Common myeloid progenitor, CD34-positive (primary cell): ENCODE measurements at regions not wholly inside any gene's neighbourhood (a gene's known extent, or its start where the extent isn't known, plus 50 kb on each side); places are given as distances from the start of the nearest gene placed in this dataset.
A peak's percentile ranks its signal among the peaks of the same experiment; 100 is the strongest.

Source experiments
- CTCF ChIA-PET: fragments of 350-600 bp; sonication (Branson Sonifier 250); formaldehyde crosslinking; loops from one replicate; lab custom pipeline; 2021; ENCODE audit warnings: antibody characterized with exemption; lab: Charles Lee
- POLR2A ChIA-PET: fragments of 350-600 bp; sonication (Branson Sonifier 250); formaldehyde crosslinking; loops from one replicate; lab custom pipeline; 2021; ENCODE audit warnings: antibody characterized with exemption; lab: Charles Lee
- DNase-seq, 3 donors: peaks; one replicate each; pipeline versions ENCODE4 v3.0.0 to v3.0.0-alpha.2; 2013
- H3K27ac ChIP-seq, 2 experiments: 1 replicate in 1 of 2; 2 replicates in 1 of 2; pipeline ENCODE4 v1.7.0; 2013; ENCODE audit warnings: inconsistent platforms in 2 of 2, low read length in 2 of 2, mild to moderate bottlenecking in 2 of 2, low read depth in 1 of 2, moderate library complexity in 1 of 2; ENCODE audit not compliant: severe bottlenecking in 2 of 2, insufficient read depth in 1 of 2, poor library complexity in 1 of 2
- H3K27me3 ChIP-seq, 5 experiments: replicated peaks in 2 of 5; 1 replicate in 3 of 5; 2 replicates in 2 of 5; pipeline versions ENCODE4 v1.6.1 to v1.7.0; 2013; ENCODE audit warnings: low read length in 4 of 5, mild to moderate bottlenecking in 2 of 5, moderate library complexity in 2 of 5, inconsistent platforms in 1 of 5; ENCODE audit not compliant: insufficient read depth in 5 of 5, control insufficient read depth in 4 of 5
- H3K36me3 ChIP-seq, 4 experiments: 1 replicate in 2 of 4; 2 replicates in 2 of 4; pipeline versions ENCODE4 v1.6.1 to v1.7.0; 2013; ENCODE audit warnings: low read length in 3 of 4, control low read depth in 1 of 4, mild to moderate bottlenecking in 1 of 4; ENCODE audit not compliant: control insufficient read depth in 4 of 4, insufficient read depth in 4 of 4
- H3K4me1 ChIP-seq, 4 experiments: 1 replicate in 3 of 4; 2 replicates in 1 of 4; pipeline versions ENCODE4 v1.6.1 to v1.7.1; 2013; ENCODE audit warnings: low read length in 3 of 4, mild to moderate bottlenecking in 3 of 4, control low read depth in 1 of 4, inconsistent platforms in 1 of 4, moderate library complexity in 1 of 4; ENCODE audit not compliant: control insufficient read depth in 4 of 4, insufficient read depth in 4 of 4; ENCODE audit errors: control extremely low read depth in 1 of 4
- H3K4me3 ChIP-seq, 7 experiments: 1 replicate in 4 of 7; 2 replicates in 3 of 7; pipeline versions ENCODE4 v1.5.1 to v1.7.0; 2013; ENCODE audit warnings: mild to moderate bottlenecking in 7 of 7, low read length in 6 of 7, moderate library complexity in 6 of 7, inconsistent platforms in 2 of 7, low read depth in 2 of 7, control low read depth in 1 of 7; ENCODE audit not compliant: insufficient read depth in 4 of 7, control insufficient read depth in 1 of 7; ENCODE audit errors: extremely low read depth in 1 of 7
- H3K9me3 ChIP-seq, 5 experiments: 1 replicate in 4 of 5; 2 replicates in 1 of 5; pipeline versions ENCODE4 v1.6.1 to v1.7.1; 2013; ENCODE audit warnings: low read length in 4 of 5, mild to moderate bottlenecking in 2 of 5, inconsistent platforms in 1 of 5, low read depth in 1 of 5, moderate library complexity in 1 of 5; ENCODE audit not compliant: control insufficient read depth in 4 of 5, insufficient read depth in 2 of 5; ENCODE audit errors: control extremely low read depth in 1 of 5
- WGBS: methylation state at CpG from one replicate; pipeline ENCODE4 v1.1.5; 2013; ENCODE audit not compliant: insufficient coverage; 5-methylcytosine and 5-hydroxymethylcytosine counted together

DNA sequence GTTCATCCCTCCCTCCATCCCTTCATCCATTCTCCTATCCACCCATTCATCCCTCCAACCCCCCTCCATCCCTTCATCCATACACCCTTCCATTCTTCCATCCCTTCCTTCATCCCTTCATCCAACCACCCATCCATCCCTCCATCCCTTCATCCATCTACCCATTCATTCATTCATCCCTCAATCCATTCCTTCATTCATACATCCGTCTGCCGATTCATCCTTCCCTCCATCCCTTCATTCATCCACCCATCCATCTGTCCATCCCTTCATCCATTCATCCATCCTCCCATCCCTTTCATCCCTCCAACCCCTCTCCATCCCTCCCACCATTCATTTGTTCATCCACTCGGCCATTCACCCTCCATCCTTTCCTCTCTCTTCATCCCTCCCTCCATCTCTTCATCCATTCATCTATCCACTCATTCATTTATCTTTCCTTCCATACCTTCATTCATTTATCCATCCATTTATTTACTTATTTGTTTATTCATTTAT is 95.7 kb downstream of the FOXL1 start:
- Histone ChIP-seq H3K4me1 (no peaks in the 10 kb centered on the region), H3K36me3 (no peaks in the 10 kb centered on the region), H3K27me3 (peaks cover 0 to 41% (median 2%) of the 10 kb centered on the region in 5 experiments), H3K27ac (no peak overlapping the region), H3K4me3 (no peak overlapping the region), H3K9me3 (peaks cover 0 to 5% (median 0%) of the 10 kb centered on the region in 5 experiments)
- POLR2A ChIA-PET: no interaction called here
- DNase-seq: no peak
- CTCF ChIA-PET: no interaction called here
- WGBS: 76% methylated on average over 3 of the region's 3 CpGs

DNA sequence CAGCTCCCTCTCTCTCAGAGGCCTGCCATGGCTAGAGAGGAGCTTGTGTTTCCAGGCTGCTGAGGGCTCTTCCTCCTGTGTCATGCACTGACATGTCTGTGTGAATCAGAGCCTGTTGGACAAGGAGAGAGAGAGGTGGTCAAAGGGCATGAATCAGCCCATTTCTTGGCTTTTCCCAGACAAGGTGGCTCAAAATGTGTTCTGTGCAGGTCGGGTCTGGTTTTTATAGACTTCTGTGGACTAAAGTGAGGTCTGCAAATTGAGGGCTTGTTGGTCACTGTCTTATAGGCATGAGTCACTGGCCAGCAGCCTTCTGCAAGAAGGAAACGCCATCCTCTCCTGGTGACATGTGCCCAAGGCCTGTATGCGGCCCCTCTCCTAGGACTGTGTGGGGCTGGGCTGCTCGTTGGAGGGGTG is 97.9 kb downstream of the FOXL1 start:
- Histone ChIP-seq H3K27me3 (peaks cover 0 to 38% (median 3%) of the 10 kb centered on the region in 5 experiments), H3K27ac (no peak overlapping the region), H3K4me1 (peaks cover 0 to 1% (median 0%) of the 10 kb centered on the region in 4 experiments), H3K9me3 (peaks cover 0 to 7% (median 6%) of the 10 kb centered on the region in 5 experiments), H3K4me3 (no peak overlapping the region), H3K36me3 (no peaks in the 10 kb centered on the region)
- CTCF ChIA-PET: no interaction called here
- DNase-seq: no peak
- 96% methylated on average over 4 of the region's 4 CpGs for WGBS
- POLR2A ChIA-PET: no interaction called here

DNA sequence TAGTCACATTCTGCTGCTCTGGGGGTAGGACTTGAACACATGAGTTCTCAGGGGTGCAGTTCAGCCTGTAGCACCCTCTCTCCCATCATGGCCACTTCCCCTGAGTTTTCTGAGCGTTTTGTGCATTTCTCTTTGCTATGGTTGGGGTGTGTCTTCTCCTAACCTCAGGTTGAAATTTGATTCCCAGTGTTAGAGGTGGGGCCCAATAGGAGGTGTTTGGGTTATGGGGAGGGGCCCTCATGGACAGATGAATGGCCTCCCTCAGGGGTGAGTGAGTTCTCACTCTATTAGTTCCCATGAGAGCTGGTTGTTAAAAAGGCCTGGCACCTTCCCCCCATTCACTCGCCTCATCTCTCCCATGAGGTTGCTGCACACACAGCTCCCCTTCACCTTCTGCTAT is 101.1 kb downstream of the FOXL1 start:
- Histone ChIP-seq H3K27ac (no peak overlapping the region), H3K27me3 (peaks cover 0 to 37% (median 4%) of the 10 kb centered on the region in 5 experiments), H3K36me3 (no peaks in the 10 kb centered on the region), H3K9me3 (peaks cover 0 to 6% (median 3%) of the 10 kb centered on the region in 5 experiments), H3K4me1 (peaks cover 0 to 1% (median 0%) of the 10 kb centered on the region in 4 experiments), H3K4me3 (no peak overlapping the region)
- ChIA-PET CTCF (no interaction called here), POLR2A (no interaction called here)
- no peak for DNase-seq
- 90% methylated on average over 1 of the region's 2 CpGs for WGBS

DNA sequence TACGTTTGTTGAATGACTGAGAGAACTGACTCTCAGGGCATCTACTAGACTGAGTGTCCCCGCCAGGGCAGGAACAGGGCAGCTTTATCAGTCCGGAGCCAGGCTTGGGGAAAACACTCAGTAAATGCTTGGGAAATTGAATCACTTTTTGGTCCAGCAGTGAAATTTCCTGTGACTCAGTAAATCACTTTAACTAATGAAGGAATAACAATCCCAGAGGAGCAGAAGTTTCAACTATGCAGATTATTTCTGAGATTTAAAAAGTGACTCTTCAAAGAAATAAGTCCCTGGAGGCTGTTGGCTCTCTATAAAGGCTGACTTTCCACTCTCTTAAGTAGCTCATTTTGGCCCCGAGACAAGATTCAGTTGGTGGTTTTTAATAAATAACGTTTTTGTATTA is 101.8 kb downstream of the FOXL1 start:
- Histone ChIP-seq H3K4me3 (no peak overlapping the region), H3K36me3 (no peaks in the 10 kb centered on the region), H3K9me3 (peaks cover 0 to 6% (median 3%) of the 10 kb centered on the region in 5 experiments), H3K27ac (no peak overlapping the region), H3K27me3 (peaks cover 0 to 37% (median 4%) of the 10 kb centered on the region in 5 experiments), H3K4me1 (peaks cover 0 to 1% (median 0%) of the 10 kb centered on the region in 4 experiments)
- 53% methylated on average over 3 of the region's 5 CpGs for WGBS
- ChIA-PET POLR2A (interaction anchor here (0.6 kb wide), 1 partner anchor 144 kb away, joined by 5 read pairs; no protein-coding TSS in a partner anchor), CTCF (interaction anchor here (1.1 kb wide), 1 partner anchor 18 kb away, joined by 3 read pairs; no protein-coding TSS in a partner anchor)
- DNase-seq: no peak

DNA sequence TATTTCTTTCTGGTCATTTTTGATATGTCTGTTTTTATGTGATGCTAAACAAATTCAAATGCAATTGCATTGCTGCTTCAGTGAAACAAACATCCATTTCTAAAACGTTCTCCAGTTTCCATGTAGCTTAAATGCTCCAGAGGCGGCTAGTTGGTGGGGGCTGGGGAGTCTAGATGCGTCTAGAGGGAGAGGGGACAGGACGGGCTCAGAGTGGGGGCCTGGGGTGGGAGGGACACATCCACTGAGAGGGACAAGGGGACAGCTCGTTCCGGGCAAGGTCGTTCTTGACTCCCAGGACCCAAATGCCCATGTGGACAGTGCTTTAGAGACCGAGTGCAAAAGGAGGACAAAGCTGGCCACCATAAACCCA is 102.3 kb downstream of the FOXL1 start:
- no peak overlapping the region for H3K4me3 ChIP-seq
- DNase-seq: no peak
- H3K27ac ChIP-seq: no peak overlapping the region
- POLR2A ChIA-PET: no interaction called here
- CTCF ChIA-PET: interaction anchor here (1.1 kb wide), 1 partner anchor 18 kb away, joined by 3 read pairs; no protein-coding TSS in a partner anchor
- H3K4me1 ChIP-seq: peaks cover 0 to 1% (median 0%) of the 10 kb centered on the region in 4 experiments
- WGBS: 71% methylated on average over 6 of the region's 8 CpGs
- no peaks in the 10 kb centered on the region for H3K36me3 ChIP-seq
- H3K9me3 ChIP-seq: peaks cover 0 to 6% (median 3%) of the 10 kb centered on the region in 5 experiments
- H3K27me3 ChIP-seq: peaks cover 0 to 37% (median 4%) of the 10 kb centered on the region in 5 experiments

DNA sequence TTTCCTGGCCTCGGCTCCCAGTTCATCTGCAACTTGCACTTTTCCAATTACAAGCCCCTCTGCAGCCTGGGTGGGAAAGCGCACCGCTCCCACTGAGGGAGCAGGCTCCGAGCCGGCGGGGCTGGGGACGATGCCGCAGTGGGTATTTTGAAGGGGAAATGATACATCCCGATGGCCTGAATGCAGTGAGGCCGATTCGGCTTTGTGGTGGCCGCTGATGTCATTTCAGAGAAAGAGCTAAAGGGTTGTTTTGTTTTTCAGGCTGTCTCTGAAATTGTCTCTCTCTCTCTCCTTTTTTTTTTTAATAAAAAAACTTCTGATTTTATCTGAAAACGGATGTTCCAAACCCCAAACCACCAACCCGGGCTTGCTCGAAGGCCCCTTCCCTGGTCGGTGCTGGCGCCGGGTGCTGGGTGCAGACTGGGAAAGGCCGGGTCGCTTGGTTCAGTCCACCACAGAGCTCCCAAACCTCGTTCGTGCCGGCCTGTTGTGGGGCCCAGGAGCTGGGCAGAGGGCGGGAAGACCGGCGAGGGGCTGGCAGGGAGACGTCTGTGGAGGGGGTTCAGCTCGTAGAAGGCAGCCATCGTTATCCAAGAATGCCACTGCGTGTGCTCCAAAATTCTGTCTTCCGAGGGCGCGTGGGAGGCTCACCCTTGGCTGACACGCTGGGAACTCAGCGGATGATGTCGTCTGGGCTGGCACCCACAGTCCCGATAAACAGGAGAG is 102.8 kb downstream of the FOXL1 start:
- H3K4me3 ChIP-seq: no peak overlapping the region
- POLR2A ChIA-PET: no interaction called here
- H3K4me1 ChIP-seq: peaks cover 0 to 1% (median 0%) of the 10 kb centered on the region in 4 experiments
- H3K9me3 ChIP-seq: peaks cover 0 to 6% (median 3%) of the 10 kb centered on the region in 5 experiments
- H3K27ac ChIP-seq: no peak overlapping the region
- peak in 2 of 3 donors; percentile 9 to 16 for DNase-seq
- no peaks in the 10 kb centered on the region for H3K36me3 ChIP-seq
- peaks cover 0 to 35% (median 4%) of the 10 kb centered on the region in 5 experiments for H3K27me3 ChIP-seq
- CTCF ChIA-PET: interaction anchor here (1.1 kb wide), 1 partner anchor 19 kb away, joined by 3 read pairs; no protein-coding TSS in a partner anchor
- WGBS: 82% methylated on average over 28 of the region's 37 CpGs

DNA sequence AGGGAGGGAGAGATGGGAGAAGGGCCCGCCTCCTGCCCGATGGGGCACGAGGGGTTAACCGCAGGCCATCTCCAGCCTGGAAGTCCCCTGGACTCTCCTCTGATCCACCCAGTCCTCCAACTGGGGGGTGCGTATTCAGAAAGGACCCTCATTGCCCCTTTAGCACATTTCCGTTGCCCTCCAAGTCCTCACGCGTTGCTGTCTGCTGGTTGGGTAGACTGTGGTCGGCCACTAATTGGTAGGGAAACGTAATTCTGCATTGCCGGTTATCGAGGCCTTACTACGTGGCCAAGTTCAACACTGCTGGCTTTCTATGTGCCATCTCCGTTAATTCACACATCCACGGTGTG is 103.4 kb downstream of the FOXL1 start:
- Histone ChIP-seq H3K27ac (no peak overlapping the region), H3K36me3 (no peaks in the 10 kb centered on the region), H3K27me3 (peaks cover 0 to 30% (median 4%) of the 10 kb centered on the region in 5 experiments), H3K4me3 (no peak overlapping the region), H3K9me3 (peaks cover 0 to 6% (median 3%) of the 10 kb centered on the region in 5 experiments), H3K4me1 (peaks cover 0 to 1% (median 0%) of the 10 kb centered on the region in 4 experiments)
- DNase-seq: no peak
- ChIA-PET CTCF (no interaction called here), POLR2A (no interaction called here)
- WGBS: 95% methylated on average over 13 of the region's 15 CpGs
